H1 (cell line): ENCODE measurements at regions not wholly inside any gene's neighbourhood (a gene's known extent, or its start where the extent isn't known, plus 50 kb on each side); places are given as distances from the start of the nearest gene placed in this dataset.

ENCODE experiments used
- CTCF ChIA-PET: fragments of 300-600 bp; sonication (Branson Sonifier 250); formaldehyde crosslinking; loops from one replicate; lab custom pipeline; 2021; ENCODE audit not compliant: partially characterized antibody; lab: Charles Lee
- POLR2A ChIA-PET: fragments of 300-600 bp; sonication (Branson Sonifier 250); formaldehyde crosslinking; loops from one replicate; lab custom pipeline; 2021; ENCODE audit warnings: inconsistent platforms; ENCODE audit not compliant: partially characterized antibody; lab: Charles Lee
- DNase-seq, 2 experiments: peaks; one replicate each; pipeline versions ENCODE4 v3.0.0 to v3.0.0-alpha.2; 2010 to 2022; ENCODE audit warnings: low spot score in 2 of 2, low read depth in 1 of 2, mixed read lengths in 1 of 2
- FAIRE-seq: peaks from 2 replicates; lab custom pipeline; 2011; peaks lifted over from hg19 to GRCh38; lab: Jason Lieb, UNC
- H2AFZ ChIP-seq: 2 replicates; pipeline ENCODE4 v1.8.1; 2012; ENCODE audit warnings: low read length, inconsistent platforms
- H2AK5ac ChIP-seq: 2 replicates; pipeline ENCODE4 v1.6.1; 2013; ENCODE audit warnings: low read depth, low read length
- H2BK120ac ChIP-seq: replicated peaks from 2 replicates; pipeline ENCODE3; 2013; ENCODE audit warnings: low read depth, low read length, inconsistent platforms
- H2BK12ac ChIP-seq: 2 replicates; pipeline ENCODE4 v1.6.1; 2013; ENCODE audit warnings: low read depth, low read length
- H2BK15ac ChIP-seq: 2 replicates; pipeline ENCODE4 v1.6.1; 2013; ENCODE audit warnings: low read length
- H2BK20ac ChIP-seq: 2 replicates; pipeline ENCODE4 v1.6.1; 2013; ENCODE audit warnings: low read length
- H2BK5ac ChIP-seq: 2 replicates; pipeline ENCODE4 v1.6.1; 2013; ENCODE audit warnings: low read depth, low read length
- H3K14ac ChIP-seq: 2 replicates; pipeline ENCODE4 v1.6.1; 2013; ENCODE audit warnings: inconsistent platforms; ENCODE audit not compliant: insufficient read length
- H3K18ac ChIP-seq: 2 replicates; pipeline ENCODE4 v1.6.1; 2013; ENCODE audit warnings: low read length; ENCODE audit errors: extremely low read depth
- H3K23ac ChIP-seq: 2 replicates; pipeline ENCODE4 v1.6.1; 2013; ENCODE audit warnings: inconsistent platforms; ENCODE audit not compliant: insufficient read length
- H3K23me2 ChIP-seq: 2 replicates; pipeline ENCODE4 v1.6.1; 2013; ENCODE audit warnings: low read depth, low read length
- H3K27ac ChIP-seq: 2 replicates; pipeline ENCODE4 v1.6.1; 2011; ENCODE audit warnings: low read depth, low read length, inconsistent platforms
- H3K27me3 ChIP-seq, 4 experiments: replicated peaks in 1 of 4; 1 replicate in 1 of 4; 2 replicates in 3 of 4; pipeline versions ENCODE4 v1.6.1 to v1.8.1; 2011 to 2013; ENCODE audit warnings: low read length in 3 of 4, mild to moderate bottlenecking in 3 of 4, inconsistent platforms in 2 of 4, mixed read lengths in 2 of 4, moderate library complexity in 1 of 4; ENCODE audit not compliant: control insufficient read depth in 3 of 4, insufficient read depth in 3 of 4; ENCODE audit errors: extremely low read depth in 1 of 4
- H3K36me3 ChIP-seq, 4 experiments: 2 replicates each; pipeline versions ENCODE4 v1.6.1 to v1.8.1; 2011 to 2013; ENCODE audit warnings: mild to moderate bottlenecking in 4 of 4, low read length in 3 of 4, moderate library complexity in 2 of 4, control low read depth in 1 of 4, inconsistent platforms in 1 of 4; ENCODE audit not compliant: insufficient read depth in 4 of 4, control insufficient read depth in 2 of 4
- H3K4ac ChIP-seq: replicated peaks from 2 replicates; pipeline ENCODE3; 2013; ENCODE audit warnings: low read length, low read depth, mixed read lengths, inconsistent platforms; ENCODE audit not compliant: insufficient read length
- H3K4me1 ChIP-seq, 4 experiments: replicated peaks in 1 of 4; 1 replicate in 1 of 4; 2 replicates in 3 of 4; pipeline versions ENCODE4 v1.6.1 to v1.8.1; 2011 to 2013; ENCODE audit warnings: low read length in 3 of 4, inconsistent platforms in 2 of 4, mixed read lengths in 1 of 4; ENCODE audit not compliant: insufficient read depth in 4 of 4, control insufficient read depth in 3 of 4
- H3K4me2 ChIP-seq, 2 experiments: 2 replicates each; pipeline versions ENCODE4 v1.6.1 to v1.8.1; 2011 to 2013; ENCODE audit warnings: low read depth in 2 of 2, low read length in 2 of 2, control low read depth in 1 of 2, inconsistent platforms in 1 of 2, mild to moderate bottlenecking in 1 of 2; ENCODE audit not compliant: insufficient read depth in 1 of 2
- H3K4me3 ChIP-seq, 4 experiments: fragments of 200-600, 300-600 bp in 1 of 4; sonication (generic), shearing (Covaris generic), sonication (Bioruptor Twin) in 1 of 4; 2 replicates each; pipeline versions ENCODE4 v1.5.1 to v1.8.1; 2011 to 2016; ENCODE audit warnings: low read length in 4 of 4, low read depth in 3 of 4, control low read depth in 2 of 4, inconsistent platforms in 2 of 4, mild to moderate bottlenecking in 2 of 4, mixed read lengths in 1 of 4, moderate library complexity in 1 of 4; ENCODE audit not compliant: insufficient read depth in 2 of 4; ENCODE audit errors: extremely low read depth in 1 of 4
- H3K56ac ChIP-seq: replicated peaks from 2 replicates; pipeline ENCODE3; 2013; ENCODE audit warnings: low read depth, mild to moderate bottlenecking, mixed read lengths, low read length, inconsistent platforms; ENCODE audit not compliant: insufficient read length
- H3K79me1 ChIP-seq: 2 replicates; pipeline ENCODE4 v1.6.1; 2013; ENCODE audit warnings: low read depth, low read length, control low read depth
- H3K79me2 ChIP-seq, 2 experiments: 2 replicates each; pipeline versions ENCODE4 v1.6.1 to v1.8.1; 2012 to 2013; ENCODE audit warnings: low read length in 2 of 2, mild to moderate bottlenecking in 2 of 2, inconsistent platforms in 1 of 2; ENCODE audit not compliant: insufficient read depth in 2 of 2, control insufficient read depth in 1 of 2
- H3K9ac ChIP-seq, 4 experiments: replicated peaks in 1 of 4; 1 replicate in 1 of 4; 2 replicates in 3 of 4; pipeline versions ENCODE4 v1.6.1 to v1.8.1; 2011 to 2013; ENCODE audit warnings: low read depth in 3 of 4, low read length in 3 of 4, control low read depth in 2 of 4, mild to moderate bottlenecking in 2 of 4, moderate library complexity in 2 of 4, inconsistent platforms in 1 of 4; ENCODE audit errors: extremely low read depth in 1 of 4
- H3K9me3 ChIP-seq, 2 experiments: 2 replicates each; pipeline versions ENCODE4 v1.6.1 to v1.8.1; 2012 to 2013; ENCODE audit warnings: mild to moderate bottlenecking in 2 of 2, moderate library complexity in 2 of 2, control low read depth in 1 of 2, inconsistent platforms in 1 of 2, low read depth in 1 of 2, low read length in 1 of 2, mixed read lengths in 1 of 2; ENCODE audit not compliant: insufficient read depth in 2 of 2
- H4K20me1 ChIP-seq, 2 experiments: replicated peaks in 1 of 2; 2 replicates each; pipeline versions ENCODE3 to v1.8.1; 2011 to 2013; ENCODE audit warnings: inconsistent platforms in 2 of 2, low read length in 2 of 2, mild to moderate bottlenecking in 1 of 2; ENCODE audit not compliant: insufficient read depth in 2 of 2, control insufficient read depth in 1 of 2
- H4K5ac ChIP-seq: 2 replicates; pipeline ENCODE4 v1.6.1; 2013; ENCODE audit warnings: low read length, low read depth, mixed read lengths, inconsistent platforms; ENCODE audit not compliant: insufficient read length
- H4K8ac ChIP-seq: 2 replicates; pipeline ENCODE4 v1.8.0; 2013; ENCODE audit warnings: mild to moderate bottlenecking, moderate library complexity, low read length, inconsistent platforms; ENCODE audit not compliant: insufficient read depth; ENCODE audit errors: extremely low read depth
- H4K91ac ChIP-seq: replicated peaks from 2 replicates; pipeline ENCODE3; 2013; ENCODE audit warnings: low read length, mixed read lengths, inconsistent platforms; ENCODE audit not compliant: insufficient read length
- BCL11A ChIP-seq, 2 experiments: IDR thresholded peaks; one replicate each; pipeline ENCODE4 v1.6.1; 2011; ENCODE audit warnings: low read depth in 2 of 2, low read length in 2 of 2, mild to moderate bottlenecking in 2 of 2
- CBX5 ChIP-seq: fragments of 300-800, 300-1000 bp; sonication (generic); IDR thresholded peaks from 2 replicates; pipeline ENCODE4 v1.7.1; 2016; ENCODE audit warnings: antibody characterized with exemption, low read length, low read depth
- CEBPB ChIP-seq: IDR thresholded peaks from 2 replicates; pipeline ENCODE4 v1.6.1; 2012; ENCODE audit warnings: low read depth, low read length
- EP300 ChIP-seq, 2 experiments: IDR thresholded peaks; 1 replicate in 1 of 2; 2 replicates in 1 of 2; pipeline ENCODE4 v1.6.1; 2011 to 2012; ENCODE audit warnings: low read depth in 2 of 2, low read length in 2 of 2, mild to moderate bottlenecking in 2 of 2, borderline replicate concordance in 1 of 2, inconsistent platforms in 1 of 2, moderate library complexity in 1 of 2
- EZH2 ChIP-seq: fragments of 200-600 bp; sonication (generic); IDR thresholded peaks from 2 replicates; pipeline ENCODE4 v1.7.1; 2012; ENCODE audit warnings: low read depth, mild to moderate bottlenecking, moderate library complexity, low read length, inconsistent platforms; ENCODE audit not compliant: severe bottlenecking
- HDAC6 ChIP-seq: IDR thresholded peaks from one replicate; pipeline ENCODE4 v1.7.1; 2012; ENCODE audit warnings: low read depth, mild to moderate bottlenecking, inconsistent platforms, low read length, moderate library complexity
- POU5F1 ChIP-seq: IDR thresholded peaks from 2 replicates; pipeline ENCODE4 v1.6.1; 2011; ENCODE audit warnings: low read depth, mild to moderate bottlenecking, low read length, moderate library complexity
- RNF2 ChIP-seq: fragments of 200-900, 300-1000 bp; sonication (generic); IDR thresholded peaks from 2 replicates; pipeline ENCODE4 v1.7.1; 2016; ENCODE audit warnings: borderline replicate concordance, low read depth, mild to moderate bottlenecking, antibody characterized with exemption, low read length; ENCODE audit not compliant: poor library complexity, severe bottlenecking; ENCODE audit errors: missing control alignments
- SP1 ChIP-seq: IDR thresholded peaks from 2 replicates; pipeline ENCODE4 v1.6.1; 2011; ENCODE audit warnings: low read depth, low read length
- SUZ12 ChIP-seq: fragments of 200-600 bp; sonication (generic); IDR thresholded peaks from 2 replicates; pipeline ENCODE4 v1.6.1; 2012; ENCODE audit warnings: mild to moderate bottlenecking, inconsistent platforms, low read length, moderate library complexity, mixed read lengths
- TEAD4 ChIP-seq: IDR thresholded peaks from 2 replicates; pipeline ENCODE4 v1.6.1; 2012; ENCODE audit warnings: low read depth, low read length, inconsistent platforms, mixed read lengths
- WGBS, 2 experiments: shearing (Covaris generic) in 1 of 2; methylation state at CpG; one replicate each; pipeline versions ENCODE4 v1.1.6 to v1.1.7; 2013 to 2015; ENCODE audit warnings: low lambda C conversion rate in 2 of 2, mixed read lengths in 2 of 2, inconsistent platforms in 1 of 2, low coverage in 1 of 2, missing lambda C conversion rate in 1 of 2; ENCODE audit not compliant: insufficient replicate concordance in 2 of 2, insufficient coverage in 1 of 2, insufficient read length in 1 of 2; ENCODE audit errors: extremely low coverage in 1 of 2, missing lambda C conversion rate in 1 of 2; 5-methylcytosine and 5-hydroxymethylcytosine counted together
- TF ChIP-seq, protein P1 (sequence below), 3 experiments: IDR thresholded peaks; 1 replicate in 2 of 3; 2 replicates in 1 of 3; pipeline versions ENCODE4 v1.5.1 to v1.6.1; 2011; ENCODE audit warnings: low read length in 3 of 3, mild to moderate bottlenecking in 3 of 3, inconsistent platforms in 2 of 3, low read depth in 1 of 3, moderate library complexity in 1 of 3; ENCODE audit not compliant: insufficient read depth in 1 of 3; ENCODE audit errors: control extremely low read depth in 1 of 3

DNA sequence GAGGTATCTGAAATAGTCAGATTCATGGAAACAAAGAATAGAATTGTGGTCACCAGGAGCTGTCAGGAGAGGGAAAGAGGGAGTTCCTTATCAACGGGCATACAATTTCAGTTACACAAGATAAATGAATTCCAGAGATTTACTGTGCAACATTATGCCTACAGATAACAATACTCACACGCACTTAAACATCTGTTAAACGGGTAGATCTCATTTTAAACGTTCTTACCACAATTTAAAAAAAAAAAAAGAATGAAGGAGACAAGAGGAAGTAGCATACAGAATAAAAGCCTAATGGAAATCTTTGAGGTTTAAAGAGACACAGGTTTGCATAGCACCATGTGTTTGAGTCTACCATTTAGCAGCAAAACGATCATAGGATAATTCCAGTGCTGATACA, 298.0 kb downstream of the DKK2 start:
- Histone ChIP-seq H3K18ac (no peak overlapping the region), H2BK120ac (no peak overlapping the region), H2AK5ac (no peak overlapping the region), H3K79me2 (no peaks in the 10 kb centered on the region), H3K36me3 (no peaks in the 10 kb centered on the region), H3K4me1 (no peaks in the 10 kb centered on the region), H2BK15ac (no peak overlapping the region), H3K23me2 (no peaks in the 10 kb centered on the region), H2BK12ac (no peak overlapping the region), H3K9me3 (no peaks in the 10 kb centered on the region), H3K23ac (no peak overlapping the region), H3K56ac (no peak overlapping the region), H4K5ac (no peak overlapping the region), H3K27ac (no peak overlapping the region), H3K14ac (no peak overlapping the region), H4K20me1 (no peaks in the 10 kb centered on the region), H3K4me2 (no peak overlapping the region), H3K79me1 (no peaks in the 10 kb centered on the region), H4K91ac (no peak overlapping the region), H3K4me3 (no peak overlapping the region), H2BK5ac (no peak overlapping the region), H2AFZ (no peak overlapping the region), H3K4ac (no peak overlapping the region), H2BK20ac (no peak overlapping the region), H3K27me3 (no peaks in the 10 kb centered on the region), H4K8ac (no peak overlapping the region), H3K9ac (no peak overlapping the region)
- WGBS, 2 experiments = 84% methylated on average over 5 of the region's 5 CpGs; no CpG with 5 or more reads in 1 of the 2 experiments
- DNase-seq (no peak), FAIRE-seq (no peak)
- POLR2A ChIA-PET = no interaction called here
- CTCF ChIA-PET = interaction anchor here (0.7 kb wide), 1 partner anchor 31 kb away, joined by 3 read pairs; no protein-coding TSS in a partner anchor
- TF ChIP-seq POU5F1 (no peak), SP1 (no peak), BCL11A (IDR thresholded peaks at IDR 0.05; ENCODE audit: low read depth in 2 of 2, low read length in 2 of 2) (no peak), CEBPB (no peak), HDAC6 (no peak), SUZ12 (no peak), TEAD4 (no peak), EZH2 (no peak), EP300 (IDR thresholded peaks at IDR 0.05; ENCODE audit: borderline replicate concordance in 1 of 2, low read depth in 2 of 2, low read length in 2 of 2) (no peak), CBX5 (no peak), RNF2 (no peak)
- TF ChIP-seq, protein P1, sequence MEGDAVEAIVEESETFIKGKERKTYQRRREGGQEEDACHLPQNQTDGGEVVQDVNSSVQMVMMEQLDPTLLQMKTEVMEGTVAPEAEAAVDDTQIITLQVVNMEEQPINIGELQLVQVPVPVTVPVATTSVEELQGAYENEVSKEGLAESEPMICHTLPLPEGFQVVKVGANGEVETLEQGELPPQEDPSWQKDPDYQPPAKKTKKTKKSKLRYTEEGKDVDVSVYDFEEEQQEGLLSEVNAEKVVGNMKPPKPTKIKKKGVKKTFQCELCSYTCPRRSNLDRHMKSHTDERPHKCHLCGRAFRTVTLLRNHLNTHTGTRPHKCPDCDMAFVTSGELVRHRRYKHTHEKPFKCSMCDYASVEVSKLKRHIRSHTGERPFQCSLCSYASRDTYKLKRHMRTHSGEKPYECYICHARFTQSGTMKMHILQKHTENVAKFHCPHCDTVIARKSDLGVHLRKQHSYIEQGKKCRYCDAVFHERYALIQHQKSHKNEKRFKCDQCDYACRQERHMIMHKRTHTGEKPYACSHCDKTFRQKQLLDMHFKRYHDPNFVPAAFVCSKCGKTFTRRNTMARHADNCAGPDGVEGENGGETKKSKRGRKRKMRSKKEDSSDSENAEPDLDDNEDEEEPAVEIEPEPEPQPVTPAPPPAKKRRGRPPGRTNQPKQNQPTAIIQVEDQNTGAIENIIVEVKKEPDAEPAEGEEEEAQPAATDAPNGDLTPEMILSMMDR (IDR thresholded peaks at IDR 0.05; ENCODE audit: control extremely low read depth in 1 of 3, insufficient read depth in 1 of 3, low read depth in 1 of 3, low read length in 3 of 3) = no peak
